ENCODE measurements at regions not wholly inside any gene's neighbourhood (a gene's known extent, or its start where the extent isn't known, plus 50 kb on each side); places are given as distances from the start of the nearest gene placed in this dataset.
"Not testable (repeated sequence)": the region's sequence is repeated elsewhere in the genome, so short reads cannot be mapped to it uniquely, and the experiment has no call there.

GRCh38 chr18:41899535-41899934, 55.5 kb upstream of the PIK3C3 start:
- DNase-seq (ENCODE audit: low read depth) = no peak

GRCh38 chr18:41893432-41893831, 61.6 kb upstream of the PIK3C3 start:
- no peak for DNase-seq (ENCODE audit: low read depth)

- DNase-seq (ENCODE audit: low read depth) = no peak
These were observed 67.9 kb upstream of the PIK3C3 start for GRCh38 chr18:41887100-41887499.

- no peak for DNase-seq (ENCODE audit: low read depth)
These were observed 68.8 kb upstream of the PIK3C3 start for GRCh38 chr18:41886126-41886807.

- no peak for DNase-seq (ENCODE audit: low read depth)
These were observed 73.7 kb upstream of the PIK3C3 start for GRCh38 chr18:41881285-41881684.

- no peak for DNase-seq (ENCODE audit: low read depth)
These were observed 75.8 kb upstream of the PIK3C3 start for GRCh38 chr18:41879256-41879655.

GRCh38 chr18:41875094-41875780, 79.8 kb upstream of the PIK3C3 start:
- no peak for DNase-seq (ENCODE audit: low read depth)

- no peak for DNase-seq (ENCODE audit: low read depth)
These were observed 81.3 kb upstream of the PIK3C3 start for GRCh38 chr18:41873730-41874129.

- no peak for DNase-seq (ENCODE audit: low read depth)
These were observed 82.8 kb upstream of the PIK3C3 start for GRCh38 chr18:41872206-41872605.

GRCh38 chr18:41871229-41872000, 83.6 kb upstream of the PIK3C3 start:
- no peak for DNase-seq (ENCODE audit: low read depth)

GRCh38 chr18:41870817-41871216, 84.2 kb upstream of the PIK3C3 start:
- DNase-seq (ENCODE audit: low read depth) = no peak

GRCh38 chr18:41870191-41870590, 84.8 kb upstream of the PIK3C3 start:
- no peak for DNase-seq (ENCODE audit: low read depth)

- not testable (repeated sequence) for DNase-seq (ENCODE audit: low read depth)
These were observed 89.2 kb upstream of the PIK3C3 start for GRCh38 chr18:41865796-41866195.

- DNase-seq (ENCODE audit: low read depth) = no peak
These were observed 90.8 kb upstream of the PIK3C3 start for GRCh38 chr18:41864216-41864615.

- no peak for DNase-seq (ENCODE audit: low read depth)
These were observed 92.1 kb upstream of the PIK3C3 start for GRCh38 chr18:41862921-41863320.

- no peak for DNase-seq (ENCODE audit: low read depth)
These were observed 94.0 kb upstream of the PIK3C3 start for GRCh38 chr18:41860987-41861386.

GRCh38 chr18:41858761-41859555, 96.1 kb upstream of the PIK3C3 start:
- no peak for DNase-seq (ENCODE audit: low read depth)

GRCh38 chr18:41853280-41853679, 101.8 kb upstream of the PIK3C3 start:
- no peak for DNase-seq (ENCODE audit: low read depth)

GRCh38 chr18:41850781-41851180, 104.3 kb upstream of the PIK3C3 start:
- no peak for DNase-seq (ENCODE audit: low read depth)

- DNase-seq (ENCODE audit: low read depth) = no peak
These were observed 105.4 kb upstream of the PIK3C3 start for GRCh38 chr18:41849632-41850031.

GRCh38 chr18:41845563-41845962, 109.5 kb upstream of the PIK3C3 start:
- no peak for DNase-seq (ENCODE audit: low read depth)

GRCh38 chr18:41842886-41843285, 112.1 kb upstream of the PIK3C3 start:
- DNase-seq (ENCODE audit: low read depth) = no peak
